ENCODE measurements at regions not wholly inside any gene's neighbourhood (a gene's known extent, or its start where the extent isn't known, plus 50 kb on each side); places are given as distances from the start of the nearest gene placed in this dataset.
"Not testable (repeated sequence)": the region's sequence is repeated elsewhere in the genome, so short reads cannot be mapped to it uniquely, and the experiment has no call there.

GRCh38 chr2:236642584-236643291, 73.1 kb downstream of the ACKR3 start:
- H3K27ac Mint-ChIP-seq: no peak overlapping the region
- peaks cover 0 to 9% (median 1%) of the 10 kb centered on the region in 7 donors for H3K9me3 Mint-ChIP-seq
- DNase-seq (no peak), ATAC-seq (ENCODE audit: low read depth in 2 of 2) (no peak)
- no peak overlapping the region for H3K4me3 Mint-ChIP-seq
- H3K36me3 Mint-ChIP-seq: peaks cover 0 to 13% of the 10 kb centered on the region in 2 donors
- H3K27me3 Mint-ChIP-seq: peaks cover 8 to 60% (median 44%) of the 10 kb centered on the region in 3 donors
- H3K4me1 Mint-ChIP-seq: no peaks in the 10 kb centered on the region

GRCh38 chr2:236643480-236643879, 73.9 kb downstream of the ACKR3 start:
- Mint-ChIP-seq H3K27me3 (peaks cover 8 to 53% (median 37%) of the 10 kb centered on the region in 3 donors), H3K36me3 (peaks cover 0 to 13% of the 10 kb centered on the region in 2 donors), H3K9me3 (peaks cover 0 to 9% (median 3%) of the 10 kb centered on the region in 7 donors), H3K27ac (no peak overlapping the region), H3K4me3 (no peak overlapping the region), H3K4me1 (no peaks in the 10 kb centered on the region)
- DNase-seq: no peak
- no peak for ATAC-seq (ENCODE audit: low read depth in 2 of 2)

GRCh38 chr2:236644067-236644466, 74.4 kb downstream of the ACKR3 start:
- Mint-ChIP-seq H3K4me1 (no peaks in the 10 kb centered on the region), H3K27ac (no peak overlapping the region), H3K27me3 (peaks cover 8 to 48% (median 33%) of the 10 kb centered on the region in 3 donors), H3K9me3 (peaks cover 0 to 9% (median 3%) of the 10 kb centered on the region in 7 donors), H3K4me3 (no peak overlapping the region), H3K36me3 (peaks cover 0 to 13% of the 10 kb centered on the region in 2 donors)
- no peak for ATAC-seq (ENCODE audit: low read depth in 2 of 2)
- DNase-seq: no peak

GRCh38 chr2:236644502-236644911, 74.9 kb downstream of the ACKR3 start:
- DNase-seq (no peak), ATAC-seq (ENCODE audit: low read depth in 2 of 2) (no peak)
- no peaks in the 10 kb centered on the region for H3K4me1 Mint-ChIP-seq
- peaks cover 0 to 10% (median 3%) of the 10 kb centered on the region in 7 donors for H3K9me3 Mint-ChIP-seq
- no peak overlapping the region for H3K27ac Mint-ChIP-seq
- no peak overlapping the region for H3K4me3 Mint-ChIP-seq
- peaks cover 0 to 13% of the 10 kb centered on the region in 2 donors for H3K36me3 Mint-ChIP-seq
- peaks cover 8 to 44% (median 30%) of the 10 kb centered on the region in 3 donors for H3K27me3 Mint-ChIP-seq

- H3K27ac Mint-ChIP-seq; DNase-seq; H3K4me3 Mint-ChIP-seq; ATAC-seq (ENCODE audit: low read depth in 2 of 2); H3K4me1 Mint-ChIP-seq: not testable (repeated sequence)
- H3K36me3 Mint-ChIP-seq: peaks cover 0 to 13% of the 10 kb centered on the region in 2 donors
- H3K9me3 Mint-ChIP-seq: peaks cover 0 to 16% (median 8%) of the 10 kb centered on the region in 7 donors
- peaks cover 8 to 44% (median 32%) of the 10 kb centered on the region in 3 donors for H3K27me3 Mint-ChIP-seq
These were observed 75.5 kb downstream of the ACKR3 start for GRCh38 chr2:236645141-236645540.

GRCh38 chr2:236646441-236646840, 76.8 kb downstream of the ACKR3 start:
- peaks cover 0 to 18% (median 7%) of the 10 kb centered on the region in 7 donors for H3K9me3 Mint-ChIP-seq
- H3K36me3 Mint-ChIP-seq: peaks cover 0 to 7% of the 10 kb centered on the region in 2 donors
- peaks cover 8 to 44% (median 33%) of the 10 kb centered on the region in 3 donors for H3K27me3 Mint-ChIP-seq
- ATAC-seq (ENCODE audit: low read depth in 2 of 2): no peak
- DNase-seq: no peak
- no peak overlapping the region for H3K4me3 Mint-ChIP-seq
- no peaks in the 10 kb centered on the region for H3K4me1 Mint-ChIP-seq
- no peak overlapping the region for H3K27ac Mint-ChIP-seq

- peaks cover 8 to 49% (median 35%) of the 10 kb centered on the region in 3 donors for H3K27me3 Mint-ChIP-seq
- no peak overlapping the region for H3K27ac Mint-ChIP-seq
- DNase-seq (no peak), ATAC-seq (ENCODE audit: low read depth in 2 of 2) (no peak)
- H3K4me3 Mint-ChIP-seq: no peak overlapping the region
- no peaks in the 10 kb centered on the region for H3K4me1 Mint-ChIP-seq
- peaks cover 0 to 7% of the 10 kb centered on the region in 2 donors for H3K36me3 Mint-ChIP-seq
- peaks cover 0 to 18% (median 7%) of the 10 kb centered on the region in 7 donors for H3K9me3 Mint-ChIP-seq
These were observed 77.2 kb downstream of the ACKR3 start for GRCh38 chr2:236646871-236647270.

- Mint-ChIP-seq H3K9me3 (peaks cover 0 to 18% (median 7%) of the 10 kb centered on the region in 7 donors), H3K27me3 (peaks cover 13 to 54% (median 40%) of the 10 kb centered on the region in 3 donors), H3K27ac (no peak overlapping the region), H3K4me3 (no peak overlapping the region), H3K4me1 (no peaks in the 10 kb centered on the region), H3K36me3 (peaks cover 0 to 7% of the 10 kb centered on the region in 2 donors)
- ATAC-seq (ENCODE audit: low read depth in 2 of 2) (no peak), DNase-seq (no peak)
These were observed 78.0 kb downstream of the ACKR3 start for GRCh38 chr2:236647621-236648020.

- Mint-ChIP-seq H3K4me1 (no peaks in the 10 kb centered on the region), H3K36me3 (no peaks in the 10 kb centered on the region), H3K27ac (no peak overlapping the region), H3K9me3 (peaks cover 0 to 12% (median 5%) of the 10 kb centered on the region in 7 donors), H3K27me3 (peaks cover 16 to 46% (median 43%) of the 10 kb centered on the region in 3 donors), H3K4me3 (no peak overlapping the region)
- ATAC-seq (ENCODE audit: low read depth in 2 of 2): no peak
- DNase-seq: no peak
These were observed 84.2 kb downstream of the ACKR3 start for GRCh38 chr2:236653863-236654262.

GRCh38 chr2:236654496-236654895, 84.9 kb downstream of the ACKR3 start:
- peaks cover 19 to 52% (median 49%) of the 10 kb centered on the region in 3 donors for H3K27me3 Mint-ChIP-seq
- DNase-seq: no peak
- ATAC-seq (ENCODE audit: low read depth in 2 of 2): no peak
- H3K4me1 Mint-ChIP-seq: no peaks in the 10 kb centered on the region
- H3K4me3 Mint-ChIP-seq: no peak overlapping the region
- no peaks in the 10 kb centered on the region for H3K36me3 Mint-ChIP-seq
- no peak overlapping the region for H3K27ac Mint-ChIP-seq
- peaks cover 0 to 8% (median 5%) of the 10 kb centered on the region in 7 donors for H3K9me3 Mint-ChIP-seq

GRCh38 chr2:236656166-236656565, 86.5 kb downstream of the ACKR3 start:
- H3K27ac Mint-ChIP-seq: no peak overlapping the region
- H3K4me1 Mint-ChIP-seq: no peaks in the 10 kb centered on the region
- ATAC-seq (ENCODE audit: low read depth in 2 of 2) (no peak), DNase-seq (no peak)
- H3K27me3 Mint-ChIP-seq: peaks cover 19 to 50% (median 48%) of the 10 kb centered on the region in 3 donors
- H3K9me3 Mint-ChIP-seq: peaks cover 0 to 2% (median 0%) of the 10 kb centered on the region in 7 donors
- H3K4me3 Mint-ChIP-seq: no peak overlapping the region
- no peaks in the 10 kb centered on the region for H3K36me3 Mint-ChIP-seq

GRCh38 chr2:236656721-236657120, 87.1 kb downstream of the ACKR3 start:
- H3K4me1 Mint-ChIP-seq: no peaks in the 10 kb centered on the region
- no peaks in the 10 kb centered on the region for H3K36me3 Mint-ChIP-seq
- no peak overlapping the region for H3K27ac Mint-ChIP-seq
- ATAC-seq (ENCODE audit: low read depth in 2 of 2) (no peak), DNase-seq (no peak)
- peaks cover 19 to 47% (median 45%) of the 10 kb centered on the region in 3 donors for H3K27me3 Mint-ChIP-seq
- no peaks in the 10 kb centered on the region for H3K9me3 Mint-ChIP-seq
- H3K4me3 Mint-ChIP-seq: no peak overlapping the region

GRCh38 chr2:236657215-236657614, 87.6 kb downstream of the ACKR3 start:
- Mint-ChIP-seq H3K4me1 (no peaks in the 10 kb centered on the region), H3K9me3 (no peaks in the 10 kb centered on the region), H3K27me3 (peaks cover 15 to 44% (median 44%) of the 10 kb centered on the region in 3 donors), H3K4me3 (no peak overlapping the region), H3K27ac (no peak overlapping the region), H3K36me3 (no peaks in the 10 kb centered on the region)
- ATAC-seq (ENCODE audit: low read depth in 2 of 2) (no peak), DNase-seq (no peak)

- DNase-seq (no peak), ATAC-seq (ENCODE audit: low read depth in 2 of 2) (no peak)
- H3K4me1 Mint-ChIP-seq: no peaks in the 10 kb centered on the region
- no peak overlapping the region for H3K27ac Mint-ChIP-seq
- no peak overlapping the region for H3K4me3 Mint-ChIP-seq
- no peaks in the 10 kb centered on the region for H3K36me3 Mint-ChIP-seq
- H3K9me3 Mint-ChIP-seq: no peaks in the 10 kb centered on the region
- peaks cover 14 to 48% (median 48%) of the 10 kb centered on the region in 3 donors for H3K27me3 Mint-ChIP-seq
These were observed 88.2 kb downstream of the ACKR3 start for GRCh38 chr2:236657801-236658200.

Measured in naive B cell (primary cell).